Liver (tissue), 3 donors: ENCODE measurements at regions not wholly inside any gene's neighbourhood (a gene's known extent, or its start where the extent isn't known, plus 50 kb on each side); places are given as distances from the start of the nearest gene placed in this dataset.

ENCODE experiments used
- CTCF ChIP-seq: fragments of 150-350 bp; IDR thresholded peaks from 2 replicates; pipeline ENCODE4 v1.5.1; 2017; ENCODE audit warnings: improper control_type of control experiment, low read depth, low read length; ENCODE audit not compliant: missing input control
- RAD21 ChIP-seq, 2 donors: IDR thresholded peaks; 2 replicates each; pipeline ENCODE4 v1.6.1; 2016; ENCODE audit warnings: antibody characterized with exemption in 2 of 2, mild to moderate bottlenecking in 2 of 2
- YY1 ChIP-seq: IDR thresholded peaks from 2 replicates; pipeline ENCODE4 v1.6.1; 2016; ENCODE audit warnings: antibody characterized with exemption, mild to moderate bottlenecking
- donor health status: healthy.
- donor health status: healthy.

- TF ChIP-seq CTCF (no peak), RAD21 (IDR thresholded peaks at IDR 0.05) (no peak), YY1 (no peak)
Measured at GRCh38 chr4:136461533-136461932, 1070.8 kb downstream of the PCDH18 start.
